Liver (tissue), 8 donors: ENCODE measurements at regions not wholly inside any gene's neighbourhood (a gene's known extent, or its start where the extent isn't known, plus 50 kb on each side); places are given as distances from the start of the nearest gene placed in this dataset.

Experiments
- DNase-seq: peaks from one replicate; pipeline ENCODE4 v3.0.0-alpha.2; 2017; ENCODE audit warnings: low spot score
- H3K27ac ChIP-seq, 2 donors: one replicate each; pipeline ENCODE4 v1.7.0; 2013; ENCODE audit warnings: inconsistent platforms in 2 of 2, low read length in 2 of 2, control low read depth in 1 of 2, low read depth in 1 of 2, mild to moderate bottlenecking in 1 of 2
- H3K27me3 ChIP-seq, 4 donors: one replicate each; pipeline versions ENCODE4 v1.6.1 to v1.7.0; 2013; ENCODE audit warnings: low read length in 3 of 4, inconsistent platforms in 1 of 4, mild to moderate bottlenecking in 1 of 4, moderate library complexity in 1 of 4; ENCODE audit not compliant: control insufficient read depth in 4 of 4, insufficient read depth in 4 of 4
- H3K36me3 ChIP-seq, 4 donors: one replicate each; pipeline versions ENCODE4 v1.6.1 to v1.7.0; 2013; ENCODE audit warnings: low read length in 3 of 4, mild to moderate bottlenecking in 3 of 4, low read depth in 1 of 4, moderate library complexity in 1 of 4; ENCODE audit not compliant: control insufficient read depth in 4 of 4, insufficient read depth in 3 of 4
- H3K4me1 ChIP-seq, 4 donors: one replicate each; pipeline versions ENCODE4 v1.6.1 to v1.7.0; 2013; ENCODE audit warnings: low read length in 3 of 4, mild to moderate bottlenecking in 3 of 4, moderate library complexity in 1 of 4; ENCODE audit not compliant: control insufficient read depth in 4 of 4, insufficient read depth in 4 of 4
- H3K4me3 ChIP-seq, 3 donors: one replicate each; pipeline versions ENCODE4 v1.6.1 to v1.7.0; 2013; ENCODE audit warnings: low read length in 3 of 3, control low read depth in 1 of 3, low read depth in 1 of 3, mild to moderate bottlenecking in 1 of 3
- H3K9ac ChIP-seq, 2 donors: one replicate each; pipeline ENCODE4 v1.7.0; 2013; ENCODE audit warnings: low read length in 2 of 2, mild to moderate bottlenecking in 2 of 2, moderate library complexity in 2 of 2, control low read depth in 1 of 2, low read depth in 1 of 2
- H3K9me3 ChIP-seq, 4 donors: one replicate each; pipeline versions ENCODE4 v1.6.1 to v1.7.0; 2013; ENCODE audit warnings: low read length in 3 of 4; ENCODE audit not compliant: control insufficient read depth in 4 of 4
- CTCF ChIP-seq: fragments of 150-350 bp; IDR thresholded peaks from 2 replicates; pipeline ENCODE4 v1.5.1; 2017; ENCODE audit warnings: improper control_type of control experiment, low read depth, low read length; ENCODE audit not compliant: missing input control
- EGR1 ChIP-seq, 2 donors: IDR thresholded peaks; 2 replicates each; pipeline ENCODE4 v1.6.1; 2016 to 2018; ENCODE audit warnings: antibody characterized with exemption in 2 of 2, low read depth in 2 of 2
- FOXA1 ChIP-seq: IDR thresholded peaks from 2 replicates; pipeline ENCODE4 v1.6.1; 2016; ENCODE audit warnings: antibody characterized with exemption
- FOXA2 ChIP-seq: IDR thresholded peaks from 2 replicates; pipeline ENCODE4 v1.6.1; 2016; ENCODE audit warnings: antibody characterized with exemption
- HNF4G ChIP-seq: IDR thresholded peaks from 2 replicates; pipeline ENCODE4 v1.6.1; 2016; ENCODE audit warnings: antibody characterized with exemption
- JUND ChIP-seq, 2 donors: IDR thresholded peaks; 2 replicates each; pipeline ENCODE4 v1.6.1; 2016; ENCODE audit warnings: antibody characterized with exemption in 2 of 2
- MAX ChIP-seq: IDR thresholded peaks from 2 replicates; pipeline ENCODE4 v1.6.1; 2016; ENCODE audit warnings: antibody characterized with exemption
- NR2F2 ChIP-seq: IDR thresholded peaks from 2 replicates; pipeline ENCODE4 v1.6.1; 2016; ENCODE audit warnings: antibody characterized with exemption
- RXRA ChIP-seq, 2 donors: IDR thresholded peaks; 2 replicates each; pipeline ENCODE4 v1.6.1; 2017 to 2018; ENCODE audit warnings: antibody characterized with exemption in 2 of 2, mild to moderate bottlenecking in 1 of 2
- SP1 ChIP-seq: IDR thresholded peaks from 2 replicates; pipeline ENCODE4 v1.6.1; 2018; ENCODE audit warnings: antibody characterized with exemption, mild to moderate bottlenecking
- TAF1 ChIP-seq: conservative IDR thresholded peaks from 2 replicates; pipeline ENCODE4 v1.6.1; 2016; ENCODE audit warnings: antibody characterized with exemption, mild to moderate bottlenecking
- YY1 ChIP-seq: IDR thresholded peaks from 2 replicates; pipeline ENCODE4 v1.6.1; 2016; ENCODE audit warnings: antibody characterized with exemption, mild to moderate bottlenecking
- WGBS: extraction: QIAGEN DNeasy Blood & Tissue Kit; methylation state at CpG from one replicate; pipeline ENCODE4 v1.1.7; 2013; 5-methylcytosine and 5-hydroxymethylcytosine counted together
- TF ChIP-seq, protein P1 (sequence below): IDR thresholded peaks from 2 replicates; pipeline ENCODE4 v1.6.1; 2016; ENCODE audit warnings: antibody characterized with exemption
- TF ChIP-seq, protein P2 (sequence below): IDR thresholded peaks from 2 replicates; pipeline ENCODE4 v1.6.1; 2016; ENCODE audit warnings: antibody characterized with exemption, mild to moderate bottlenecking
- TF ChIP-seq, protein P3 (sequence below): IDR thresholded peaks from 2 replicates; pipeline ENCODE4 v1.6.1; 2016; ENCODE audit warnings: antibody characterized with exemption
- donor health status: healthy.
- donor health status: healthy.
- donor health status: healthy.
- donor health status: healthy.
- donor health status: healthy.

DNA sequence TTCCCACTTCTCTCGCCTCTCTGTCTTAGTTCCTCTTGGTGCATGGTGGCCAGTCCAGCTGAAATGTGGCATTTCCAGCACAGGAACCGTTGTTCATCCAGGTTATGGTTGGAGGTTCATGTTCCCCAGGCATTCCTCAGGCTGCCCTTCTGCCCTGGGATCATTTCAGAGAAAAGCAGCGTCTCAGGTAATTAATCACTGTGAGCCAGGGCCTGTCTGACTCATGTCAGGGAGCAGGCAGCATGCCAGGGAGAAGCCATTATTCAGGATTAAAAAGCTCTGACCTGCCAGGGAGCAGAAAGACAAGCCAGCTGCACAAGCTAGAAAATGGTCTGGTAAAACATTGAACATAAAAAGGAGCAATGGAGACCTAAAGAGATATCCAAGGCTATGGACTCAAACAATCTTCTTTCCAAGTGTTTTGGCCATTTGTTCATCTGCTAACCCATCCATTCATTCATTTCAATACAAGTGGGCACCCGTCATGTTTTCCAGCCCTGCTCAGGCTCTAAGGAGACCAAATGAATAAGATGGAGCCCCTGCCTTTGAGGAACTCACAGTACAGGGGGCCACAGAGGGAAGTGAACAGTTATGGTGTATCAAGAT, 241.4 kb downstream of the DRD1 start:
- Histone ChIP-seq H3K9me3 (no peaks in the 10 kb centered on the region), H3K9ac (no peak overlapping the region), H3K27me3 (peaks cover 0 to 3% (median 1%) of the 10 kb centered on the region in 4 donors), H3K4me1 (no peaks in the 10 kb centered on the region), H3K36me3 (no peaks in the 10 kb centered on the region), H3K4me3 (no peak overlapping the region), H3K27ac (no peak overlapping the region)
- no peak for TF ChIP-seq HNF4G
- no peak for TF ChIP-seq FOXA2
- no peak for TF ChIP-seq CTCF
- no peak for TF ChIP-seq RXRA (IDR thresholded peaks at IDR 0.05)
- no peak for TF ChIP-seq EGR1 (IDR thresholded peaks at IDR 0.05; ENCODE audit: low read depth in 2 of 2)
- TF ChIP-seq MAX: no peak
- TF ChIP-seq FOXA1: no peak
- no peak for TF ChIP-seq JUND (IDR thresholded peaks at IDR 0.05)
- TF ChIP-seq YY1: no peak
- no peak for TF ChIP-seq NR2F2
- TF ChIP-seq, protein P1, sequence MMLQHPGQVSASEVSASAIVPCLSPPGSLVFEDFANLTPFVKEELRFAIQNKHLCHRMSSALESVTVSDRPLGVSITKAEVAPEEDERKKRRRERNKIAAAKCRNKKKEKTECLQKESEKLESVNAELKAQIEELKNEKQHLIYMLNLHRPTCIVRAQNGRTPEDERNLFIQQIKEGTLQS: no peak
- WGBS: 59% methylated on average over 4 of the region's 4 CpGs
- no peak for DNase-seq

- 76% methylated on average over 5 of the region's 5 CpGs for WGBS
- no peak for DNase-seq
- no peaks in the 10 kb centered on the region for H3K36me3 ChIP-seq
- no peak overlapping the region for H3K4me3 ChIP-seq
- no peak overlapping the region for H3K27ac ChIP-seq
- no peak for TF ChIP-seq SP1
- TF ChIP-seq FOXA2: no peak
- TF ChIP-seq JUND (IDR thresholded peaks at IDR 0.05): no peak
- TF ChIP-seq, protein P2, sequence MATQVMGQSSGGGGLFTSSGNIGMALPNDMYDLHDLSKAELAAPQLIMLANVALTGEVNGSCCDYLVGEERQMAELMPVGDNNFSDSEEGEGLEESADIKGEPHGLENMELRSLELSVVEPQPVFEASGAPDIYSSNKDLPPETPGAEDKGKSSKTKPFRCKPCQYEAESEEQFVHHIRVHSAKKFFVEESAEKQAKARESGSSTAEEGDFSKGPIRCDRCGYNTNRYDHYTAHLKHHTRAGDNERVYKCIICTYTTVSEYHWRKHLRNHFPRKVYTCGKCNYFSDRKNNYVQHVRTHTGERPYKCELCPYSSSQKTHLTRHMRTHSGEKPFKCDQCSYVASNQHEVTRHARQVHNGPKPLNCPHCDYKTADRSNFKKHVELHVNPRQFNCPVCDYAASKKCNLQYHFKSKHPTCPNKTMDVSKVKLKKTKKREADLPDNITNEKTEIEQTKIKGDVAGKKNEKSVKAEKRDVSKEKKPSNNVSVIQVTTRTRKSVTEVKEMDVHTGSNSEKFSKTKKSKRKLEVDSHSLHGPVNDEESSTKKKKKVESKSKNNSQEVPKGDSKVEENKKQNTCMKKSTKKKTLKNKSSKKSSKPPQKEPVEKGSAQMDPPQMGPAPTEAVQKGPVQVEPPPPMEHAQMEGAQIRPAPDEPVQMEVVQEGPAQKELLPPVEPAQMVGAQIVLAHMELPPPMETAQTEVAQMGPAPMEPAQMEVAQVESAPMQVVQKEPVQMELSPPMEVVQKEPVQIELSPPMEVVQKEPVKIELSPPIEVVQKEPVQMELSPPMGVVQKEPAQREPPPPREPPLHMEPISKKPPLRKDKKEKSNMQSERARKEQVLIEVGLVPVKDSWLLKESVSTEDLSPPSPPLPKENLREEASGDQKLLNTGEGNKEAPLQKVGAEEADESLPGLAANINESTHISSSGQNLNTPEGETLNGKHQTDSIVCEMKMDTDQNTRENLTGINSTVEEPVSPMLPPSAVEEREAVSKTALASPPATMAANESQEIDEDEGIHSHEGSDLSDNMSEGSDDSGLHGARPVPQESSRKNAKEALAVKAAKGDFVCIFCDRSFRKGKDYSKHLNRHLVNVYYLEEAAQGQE: no peak
- TF ChIP-seq CTCF: no peak
- TF ChIP-seq TAF1: no peak
- TF ChIP-seq RXRA (IDR thresholded peaks at IDR 0.05): no peak
- TF ChIP-seq, protein P3, sequence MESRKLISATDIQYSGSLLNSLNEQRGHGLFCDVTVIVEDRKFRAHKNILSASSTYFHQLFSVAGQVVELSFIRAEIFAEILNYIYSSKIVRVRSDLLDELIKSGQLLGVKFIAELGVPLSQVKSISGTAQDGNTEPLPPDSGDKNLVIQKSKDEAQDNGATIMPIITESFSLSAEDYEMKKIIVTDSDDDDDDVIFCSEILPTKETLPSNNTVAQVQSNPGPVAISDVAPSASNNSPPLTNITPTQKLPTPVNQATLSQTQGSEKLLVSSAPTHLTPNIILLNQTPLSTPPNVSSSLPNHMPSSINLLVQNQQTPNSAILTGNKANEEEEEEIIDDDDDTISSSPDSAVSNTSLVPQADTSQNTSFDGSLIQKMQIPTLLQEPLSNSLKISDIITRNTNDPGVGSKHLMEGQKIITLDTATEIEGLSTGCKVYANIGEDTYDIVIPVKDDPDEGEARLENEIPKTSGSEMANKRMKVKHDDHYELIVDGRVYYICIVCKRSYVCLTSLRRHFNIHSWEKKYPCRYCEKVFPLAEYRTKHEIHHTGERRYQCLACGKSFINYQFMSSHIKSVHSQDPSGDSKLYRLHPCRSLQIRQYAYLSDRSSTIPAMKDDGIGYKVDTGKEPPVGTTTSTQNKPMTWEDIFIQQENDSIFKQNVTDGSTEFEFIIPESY: no peak
- TF ChIP-seq, protein P1: no peak
- H3K9me3 ChIP-seq: no peaks in the 10 kb centered on the region
- H3K4me1 ChIP-seq: no peaks in the 10 kb centered on the region
- H3K27me3 ChIP-seq: no peaks in the 10 kb centered on the region
- H3K9ac ChIP-seq: no peak overlapping the region
These were observed 242.6 kb downstream of the DRD1 start for GRCh38 chr5:175201393-175201792.
